Astrocyte (in vitro differentiated cells and primary cell): ENCODE measurements at regions not wholly inside any gene's neighbourhood (a gene's known extent, or its start where the extent isn't known, plus 50 kb on each side); places are given as distances from the start of the nearest gene placed in this dataset.
A peak's percentile ranks its signal among the peaks of the same experiment; 100 is the strongest.

Source experiments
- DNase-seq: peaks from one replicate; pipeline ENCODE4 v3.0.0-alpha.2; 2010; ENCODE audit warnings: low read depth
- FAIRE-seq: peaks from 2 replicates; lab custom pipeline; 2011; peaks lifted over from hg19 to GRCh38; lab: Jason Lieb, UNC
- H2AFZ ChIP-seq: 2 replicates; pipeline ENCODE4 v1.6.0; 2012; ENCODE audit warnings: low read depth, low read length, inconsistent platforms
- H3K27ac ChIP-seq: 2 replicates; pipeline ENCODE4 v1.5.1; 2011; ENCODE audit warnings: low read depth, low read length, inconsistent platforms
- H3K27me3 ChIP-seq: 2 replicates; pipeline ENCODE4 v1.6.0; 2011; ENCODE audit warnings: low read length, inconsistent platforms; ENCODE audit not compliant: insufficient read depth
- H3K36me3 ChIP-seq: 2 replicates; pipeline ENCODE4 v1.5.1; 2011; ENCODE audit warnings: low read length, inconsistent platforms; ENCODE audit not compliant: insufficient read depth
- H3K4me1 ChIP-seq: 2 replicates; pipeline ENCODE4 v1.5.1; 2011; ENCODE audit warnings: low read length, inconsistent platforms; ENCODE audit not compliant: insufficient read depth
- H3K4me2 ChIP-seq: 2 replicates; pipeline ENCODE4 v1.6.0; 2012; ENCODE audit warnings: low read length, inconsistent platforms
- H3K4me3 ChIP-seq: 2 replicates; pipeline ENCODE4 v1.5.1; 2011; ENCODE audit warnings: low read depth, mild to moderate bottlenecking, low read length, inconsistent platforms; ENCODE audit not compliant: insufficient read depth
- H3K79me2 ChIP-seq: 2 replicates; pipeline ENCODE4 v1.6.0; 2012; ENCODE audit warnings: mild to moderate bottlenecking, low read length, inconsistent platforms; ENCODE audit not compliant: insufficient read depth
- H3K9ac ChIP-seq: 2 replicates; pipeline ENCODE4 v1.6.0; 2012; ENCODE audit warnings: mild to moderate bottlenecking, low read length, inconsistent platforms
- H3K9me3 ChIP-seq: 2 replicates; pipeline ENCODE4 v1.5.1; 2012; ENCODE audit warnings: low read depth, mild to moderate bottlenecking, low read length, inconsistent platforms; ENCODE audit not compliant: insufficient read depth
- H4K20me1 ChIP-seq: 2 replicates; pipeline ENCODE4 v1.6.0; 2012; ENCODE audit warnings: low read length, inconsistent platforms; ENCODE audit not compliant: insufficient read depth
- H3K27ac Mint-ChIP-seq: one replicate; pipeline ENCODE4 v1.8.0; 2021; ENCODE audit warnings: mild to moderate bottlenecking, mixed read lengths; ENCODE audit not compliant: unreplicated experiment
- H3K27me3 Mint-ChIP-seq: one replicate; pipeline ENCODE4 v1.8.0; 2021; ENCODE audit warnings: low read depth, mixed read lengths; ENCODE audit not compliant: unreplicated experiment
- H3K36me3 Mint-ChIP-seq: one replicate; pipeline ENCODE4 v1.8.0; 2021; ENCODE audit warnings: low read depth, mixed read lengths; ENCODE audit not compliant: unreplicated experiment
- H3K4me1 Mint-ChIP-seq: one replicate; pipeline ENCODE4 v1.8.0; 2021; ENCODE audit warnings: low read depth, mixed read lengths; ENCODE audit not compliant: unreplicated experiment
- H3K4me3 Mint-ChIP-seq: one replicate; pipeline ENCODE4 v1.8.0; 2021; ENCODE audit warnings: mild to moderate bottlenecking, moderate library complexity, mixed read lengths; ENCODE audit not compliant: unreplicated experiment
- H3K9me3 Mint-ChIP-seq: one replicate; pipeline ENCODE4 v1.8.0; 2021; ENCODE audit warnings: mild to moderate bottlenecking, mixed read lengths; ENCODE audit not compliant: unreplicated experiment
- EZH2 ChIP-seq: IDR thresholded peaks from 2 replicates; pipeline ENCODE4 v1.6.1; 2012; ENCODE audit warnings: mild to moderate bottlenecking, low read length, inconsistent platforms; ENCODE audit not compliant: insufficient read depth
- TF ChIP-seq, protein P1 (sequence below): IDR thresholded peaks from 2 replicates; pipeline ENCODE4 v1.5.1; 2011; ENCODE audit warnings: low read depth, mild to moderate bottlenecking, inconsistent platforms, low read length, moderate library complexity; ENCODE audit not compliant: insufficient read depth

DNA sequence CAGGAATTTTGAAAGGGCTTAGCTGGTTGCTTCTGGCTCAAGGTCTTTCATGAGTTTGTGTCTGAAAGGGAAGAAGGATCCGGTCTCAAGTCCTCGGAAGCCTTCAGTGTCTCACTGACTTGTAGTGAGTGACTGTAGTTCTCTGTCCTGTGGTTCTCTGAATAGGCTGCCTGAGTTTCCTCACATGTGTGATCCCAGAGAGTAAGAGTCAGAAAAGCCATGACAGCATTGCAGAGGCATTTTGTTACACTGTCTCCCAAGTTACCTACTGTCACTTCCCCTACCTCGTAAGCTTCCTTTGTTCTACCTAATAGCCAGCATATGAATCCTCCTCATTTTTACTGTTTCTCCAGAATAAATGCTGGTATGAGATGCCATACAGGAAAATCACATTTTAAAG is 709.1 kb upstream of the CHAC2 start:
- H3K27me3 ChIP-seq: no peaks in the 10 kb centered on the region
- FAIRE-seq: peak; percentile 5
- Mint-ChIP-seq H3K9me3 (no peaks in the 10 kb centered on the region), H3K4me3 (no peak overlapping the region), H3K27ac (peak overlapping the region; percentile 98), H3K4me1 (peaks cover 6% of the 10 kb centered on the region), H3K36me3 (no peaks in the 10 kb centered on the region), H3K27me3 (no peaks in the 10 kb centered on the region)
- H3K9me3 ChIP-seq: no peaks in the 10 kb centered on the region
- H3K79me2 ChIP-seq: no peaks in the 10 kb centered on the region
- TF ChIP-seq EZH2: no peak
- TF ChIP-seq, protein P1, sequence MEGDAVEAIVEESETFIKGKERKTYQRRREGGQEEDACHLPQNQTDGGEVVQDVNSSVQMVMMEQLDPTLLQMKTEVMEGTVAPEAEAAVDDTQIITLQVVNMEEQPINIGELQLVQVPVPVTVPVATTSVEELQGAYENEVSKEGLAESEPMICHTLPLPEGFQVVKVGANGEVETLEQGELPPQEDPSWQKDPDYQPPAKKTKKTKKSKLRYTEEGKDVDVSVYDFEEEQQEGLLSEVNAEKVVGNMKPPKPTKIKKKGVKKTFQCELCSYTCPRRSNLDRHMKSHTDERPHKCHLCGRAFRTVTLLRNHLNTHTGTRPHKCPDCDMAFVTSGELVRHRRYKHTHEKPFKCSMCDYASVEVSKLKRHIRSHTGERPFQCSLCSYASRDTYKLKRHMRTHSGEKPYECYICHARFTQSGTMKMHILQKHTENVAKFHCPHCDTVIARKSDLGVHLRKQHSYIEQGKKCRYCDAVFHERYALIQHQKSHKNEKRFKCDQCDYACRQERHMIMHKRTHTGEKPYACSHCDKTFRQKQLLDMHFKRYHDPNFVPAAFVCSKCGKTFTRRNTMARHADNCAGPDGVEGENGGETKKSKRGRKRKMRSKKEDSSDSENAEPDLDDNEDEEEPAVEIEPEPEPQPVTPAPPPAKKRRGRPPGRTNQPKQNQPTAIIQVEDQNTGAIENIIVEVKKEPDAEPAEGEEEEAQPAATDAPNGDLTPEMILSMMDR: no peak
- H3K4me3 ChIP-seq: no peak overlapping the region
- H2AFZ ChIP-seq: peak overlapping the region; percentile 3
- H3K4me1 ChIP-seq: no peaks in the 10 kb centered on the region
- DNase-seq: peak; percentile 38
- H4K20me1 ChIP-seq: no peaks in the 10 kb centered on the region
- H3K9ac ChIP-seq: no peak overlapping the region
- no peaks in the 10 kb centered on the region for H3K36me3 ChIP-seq
- H3K4me2 ChIP-seq: no peak overlapping the region
- H3K27ac ChIP-seq: no peak overlapping the region

DNA sequence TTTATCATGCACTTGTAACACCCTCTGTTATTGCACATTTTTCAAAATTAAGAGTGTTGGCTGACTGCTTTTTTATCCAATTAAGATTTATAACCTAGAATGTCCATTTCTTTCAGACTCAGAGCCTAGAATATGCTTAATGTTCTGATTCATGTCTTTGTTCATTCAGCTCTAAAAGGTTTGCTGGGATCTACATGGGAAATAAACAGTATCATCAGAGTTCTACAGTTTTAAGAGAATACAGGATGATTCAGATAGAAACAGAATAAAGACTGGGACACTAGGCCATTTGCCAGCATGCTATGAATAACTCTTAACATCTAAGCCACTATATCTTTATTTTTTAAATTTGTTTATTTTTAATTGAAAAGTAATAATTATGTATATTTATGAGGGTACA is 713.7 kb upstream of the CHAC2 start:
- Mint-ChIP-seq H3K9me3 (no peaks in the 10 kb centered on the region), H3K4me1 (peaks cover 6% of the 10 kb centered on the region), H3K36me3 (no peaks in the 10 kb centered on the region), H3K27me3 (no peaks in the 10 kb centered on the region), H3K4me3 (no peak overlapping the region), H3K27ac (no peak overlapping the region)
- Histone ChIP-seq H3K4me3 (no peak overlapping the region), H3K4me1 (no peaks in the 10 kb centered on the region), H3K36me3 (no peaks in the 10 kb centered on the region), H3K79me2 (no peaks in the 10 kb centered on the region), H3K27ac (no peak overlapping the region), H3K27me3 (no peaks in the 10 kb centered on the region), H4K20me1 (no peaks in the 10 kb centered on the region), H3K9ac (no peak overlapping the region), H3K9me3 (no peaks in the 10 kb centered on the region), H3K4me2 (no peak overlapping the region), H2AFZ (no peak overlapping the region)
- no peak for TF ChIP-seq EZH2
- TF ChIP-seq, protein P1: no peak
- no peak for FAIRE-seq
- no peak for DNase-seq

DNA sequence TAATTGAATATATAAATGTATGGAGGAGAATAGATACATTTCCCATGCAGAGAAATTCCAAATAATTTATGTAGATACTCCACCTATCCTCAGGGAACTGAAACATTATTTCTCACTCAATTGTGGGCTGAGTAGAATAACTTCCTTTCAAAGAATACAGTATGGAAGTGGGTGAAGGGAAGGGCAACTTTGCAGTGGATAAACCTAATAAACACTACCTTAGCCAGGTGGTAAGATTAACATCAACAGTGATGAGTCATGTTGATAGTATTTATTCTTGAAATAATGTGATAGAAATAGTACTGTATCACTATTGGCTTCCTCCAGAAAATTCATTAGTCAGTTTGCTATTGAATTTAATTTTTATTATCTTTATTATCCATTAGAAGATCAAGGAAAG is 716.4 kb upstream of the CHAC2 start:
- H3K4me2 ChIP-seq: no peak overlapping the region
- no peaks in the 10 kb centered on the region for H3K27me3 ChIP-seq
- Mint-ChIP-seq H3K9me3 (no peaks in the 10 kb centered on the region), H3K27ac (no peak overlapping the region), H3K4me3 (no peak overlapping the region), H3K4me1 (no peaks in the 10 kb centered on the region), H3K36me3 (no peaks in the 10 kb centered on the region), H3K27me3 (no peaks in the 10 kb centered on the region)
- no peak overlapping the region for H3K4me3 ChIP-seq
- no peak for DNase-seq
- H3K4me1 ChIP-seq: no peaks in the 10 kb centered on the region
- no peaks in the 10 kb centered on the region for H4K20me1 ChIP-seq
- no peak overlapping the region for H3K9ac ChIP-seq
- TF ChIP-seq, protein P1: no peak
- no peak for TF ChIP-seq EZH2
- FAIRE-seq: no peak
- no peak overlapping the region for H2AFZ ChIP-seq
- no peaks in the 10 kb centered on the region for H3K9me3 ChIP-seq
- no peak overlapping the region for H3K27ac ChIP-seq
- H3K36me3 ChIP-seq: no peaks in the 10 kb centered on the region
- H3K79me2 ChIP-seq: no peaks in the 10 kb centered on the region
